ENCODE measurements at regions not wholly inside any gene's neighbourhood (a gene's known extent, or its start where the extent isn't known, plus 50 kb on each side); places are given as distances from the start of the nearest gene placed in this dataset.
"Not testable (repeated sequence)": the region's sequence is repeated elsewhere in the genome, so short reads cannot be mapped to it uniquely, and the experiment has no call there.

- Histone ChIP-seq H3K9me3 (ENCODE audit: control insufficient read depth, insufficient read depth, low read length) (no peaks in the 10 kb centered on the region), H3K4me3 (ENCODE audit: low read depth, low read length) (no peak overlapping the region), H3K27ac (ENCODE audit: low read depth, low read length) (no peak overlapping the region), H3K9ac (ENCODE audit: low read depth, low read length) (no peak overlapping the region), H3K4me1 (ENCODE audit: control insufficient read depth, insufficient read depth, low read length) (peaks cover 15% of the 10 kb centered on the region; the same call in 1 of the 2 replicates), H3K36me3 (ENCODE audit: control insufficient read depth, insufficient read depth, low read length) (no peaks in the 10 kb centered on the region), H3K27me3 (ENCODE audit: control insufficient read depth, insufficient read depth, low read length) (no peaks in the 10 kb centered on the region)
Measured at GRCh38 chr9:13444245-13445102, 165.0 kb upstream of the MPDZ start.

GRCh38 chr9:13443346-13444244, 164.1 kb upstream of the MPDZ start:
- H3K27ac ChIP-seq (ENCODE audit: low read depth, low read length), result no peak overlapping the region
- no peak overlapping the region for H3K9ac ChIP-seq (ENCODE audit: low read depth, low read length)
- no peaks in the 10 kb centered on the region for H3K27me3 ChIP-seq (ENCODE audit: control insufficient read depth, insufficient read depth, low read length)
- no peaks in the 10 kb centered on the region for H3K36me3 ChIP-seq (ENCODE audit: control insufficient read depth, insufficient read depth, low read length)
- no peaks in the 10 kb centered on the region for H3K9me3 ChIP-seq (ENCODE audit: control insufficient read depth, insufficient read depth, low read length)
- no peak overlapping the region for H3K4me3 ChIP-seq (ENCODE audit: low read depth, low read length)
- peaks cover 15% of the 10 kb centered on the region; the same call in 1 of the 2 replicates for H3K4me1 ChIP-seq (ENCODE audit: control insufficient read depth, insufficient read depth, low read length)

GRCh38 chr9:13439685-13440476, 160.4 kb upstream of the MPDZ start:
- no peaks in the 10 kb centered on the region for H3K27me3 ChIP-seq (ENCODE audit: control insufficient read depth, insufficient read depth, low read length)
- H3K4me1 ChIP-seq (ENCODE audit: control insufficient read depth, insufficient read depth, low read length), result peaks cover 7% of the 10 kb centered on the region; the same call in 1 of the 2 replicates
- no peak overlapping the region for H3K9ac ChIP-seq (ENCODE audit: low read depth, low read length)
- H3K27ac ChIP-seq (ENCODE audit: low read depth, low read length), result no peak overlapping the region
- H3K36me3 ChIP-seq (ENCODE audit: control insufficient read depth, insufficient read depth, low read length), result no peaks in the 10 kb centered on the region
- no peaks in the 10 kb centered on the region for H3K9me3 ChIP-seq (ENCODE audit: control insufficient read depth, insufficient read depth, low read length)
- H3K4me3 ChIP-seq (ENCODE audit: low read depth, low read length), result no peak overlapping the region

- Histone ChIP-seq H3K4me3 (ENCODE audit: low read depth, low read length) (no peak overlapping the region), H3K9me3 (ENCODE audit: control insufficient read depth, insufficient read depth, low read length) (no peaks in the 10 kb centered on the region), H3K36me3 (ENCODE audit: control insufficient read depth, insufficient read depth, low read length) (no peaks in the 10 kb centered on the region), H3K4me1 (ENCODE audit: control insufficient read depth, insufficient read depth, low read length) (no peaks in the 10 kb centered on the region), H3K27ac (ENCODE audit: low read depth, low read length) (no peak overlapping the region), H3K9ac (ENCODE audit: low read depth, low read length) (no peak overlapping the region), H3K27me3 (ENCODE audit: control insufficient read depth, insufficient read depth, low read length) (no peaks in the 10 kb centered on the region)
Measured at GRCh38 chr9:13437866-13438265, 158.4 kb upstream of the MPDZ start.

GRCh38 chr9:13436591-13436990, 157.1 kb upstream of the MPDZ start:
- H3K9ac ChIP-seq (ENCODE audit: low read depth, low read length), result no peak overlapping the region
- H3K4me3 ChIP-seq (ENCODE audit: low read depth, low read length), result no peak overlapping the region
- no peaks in the 10 kb centered on the region for H3K27me3 ChIP-seq (ENCODE audit: control insufficient read depth, insufficient read depth, low read length)
- no peaks in the 10 kb centered on the region for H3K36me3 ChIP-seq (ENCODE audit: control insufficient read depth, insufficient read depth, low read length)
- H3K9me3 ChIP-seq (ENCODE audit: control insufficient read depth, insufficient read depth, low read length), result no peaks in the 10 kb centered on the region
- no peak overlapping the region for H3K27ac ChIP-seq (ENCODE audit: low read depth, low read length)
- peaks cover 8% of the 10 kb centered on the region for H3K4me1 ChIP-seq (ENCODE audit: control insufficient read depth, insufficient read depth, low read length)

GRCh38 chr9:13433453-13433852, 154.0 kb upstream of the MPDZ start:
- H3K36me3 ChIP-seq (ENCODE audit: control insufficient read depth, insufficient read depth, low read length); H3K27me3 ChIP-seq (ENCODE audit: control insufficient read depth, insufficient read depth, low read length); H3K4me3 ChIP-seq (ENCODE audit: low read depth, low read length); H3K27ac ChIP-seq (ENCODE audit: low read depth, low read length); H3K9ac ChIP-seq (ENCODE audit: low read depth, low read length); H3K9me3 ChIP-seq (ENCODE audit: control insufficient read depth, insufficient read depth, low read length): not testable (repeated sequence)
- H3K4me1 ChIP-seq (ENCODE audit: control insufficient read depth, insufficient read depth, low read length), result peaks cover 36% of the 10 kb centered on the region

- H3K4me1 ChIP-seq (ENCODE audit: control insufficient read depth, insufficient read depth, low read length), result peaks cover 41% of the 10 kb centered on the region
- no peak overlapping the region for H3K9ac ChIP-seq (ENCODE audit: low read depth, low read length)
- H3K9me3 ChIP-seq (ENCODE audit: control insufficient read depth, insufficient read depth, low read length), result no peaks in the 10 kb centered on the region
- H3K4me3 ChIP-seq (ENCODE audit: low read depth, low read length), result no peak overlapping the region
- H3K36me3 ChIP-seq (ENCODE audit: control insufficient read depth, insufficient read depth, low read length), result no peaks in the 10 kb centered on the region
- H3K27me3 ChIP-seq (ENCODE audit: control insufficient read depth, insufficient read depth, low read length), result no peaks in the 10 kb centered on the region
- no peak overlapping the region for H3K27ac ChIP-seq (ENCODE audit: low read depth, low read length)
Measured at GRCh38 chr9:13432904-13433303, 153.4 kb upstream of the MPDZ start.

- Histone ChIP-seq H3K9ac (ENCODE audit: low read depth, low read length) (no peak overlapping the region), H3K9me3 (ENCODE audit: control insufficient read depth, insufficient read depth, low read length) (no peaks in the 10 kb centered on the region), H3K4me1 (ENCODE audit: control insufficient read depth, insufficient read depth, low read length) (peaks cover 44% of the 10 kb centered on the region), H3K27ac (ENCODE audit: low read depth, low read length) (no peak overlapping the region), H3K4me3 (ENCODE audit: low read depth, low read length) (no peak overlapping the region), H3K27me3 (ENCODE audit: control insufficient read depth, insufficient read depth, low read length) (no peaks in the 10 kb centered on the region), H3K36me3 (ENCODE audit: control insufficient read depth, insufficient read depth, low read length) (no peaks in the 10 kb centered on the region)
Measured at GRCh38 chr9:13431692-13432091, 152.2 kb upstream of the MPDZ start.

GRCh38 chr9:13431222-13431536, 151.7 kb upstream of the MPDZ start:
- Histone ChIP-seq H3K27me3 (ENCODE audit: control insufficient read depth, insufficient read depth, low read length) (no peaks in the 10 kb centered on the region), H3K27ac (ENCODE audit: low read depth, low read length) (no peak overlapping the region), H3K36me3 (ENCODE audit: control insufficient read depth, insufficient read depth, low read length) (no peaks in the 10 kb centered on the region), H3K9me3 (ENCODE audit: control insufficient read depth, insufficient read depth, low read length) (no peaks in the 10 kb centered on the region), H3K4me3 (ENCODE audit: low read depth, low read length) (no peak overlapping the region), H3K4me1 (ENCODE audit: control insufficient read depth, insufficient read depth, low read length) (peaks cover 44% of the 10 kb centered on the region), H3K9ac (ENCODE audit: low read depth, low read length) (no peak overlapping the region)

- Histone ChIP-seq H3K9me3 (ENCODE audit: control insufficient read depth, insufficient read depth, low read length) (no peaks in the 10 kb centered on the region), H3K9ac (ENCODE audit: low read depth, low read length) (no peak overlapping the region), H3K4me3 (ENCODE audit: low read depth, low read length) (no peak overlapping the region), H3K27ac (ENCODE audit: low read depth, low read length) (no peak overlapping the region), H3K27me3 (ENCODE audit: control insufficient read depth, insufficient read depth, low read length) (no peaks in the 10 kb centered on the region), H3K4me1 (ENCODE audit: control insufficient read depth, insufficient read depth, low read length) (peaks cover 44% of the 10 kb centered on the region), H3K36me3 (ENCODE audit: control insufficient read depth, insufficient read depth, low read length) (no peaks in the 10 kb centered on the region)
Measured at GRCh38 chr9:13430368-13431221, 151.1 kb upstream of the MPDZ start.

Measured in HUES48 (cell line).